PC-3 (cell line): ENCODE measurements at regions not wholly inside any gene's neighbourhood (a gene's known extent, or its start where the extent isn't known, plus 50 kb on each side); places are given as distances from the start of the nearest gene placed in this dataset.

Experiments used
- EZH2 ChIP-seq: fragments of 300-600 bp; sonication (generic); IDR thresholded peaks from one replicate; pipeline ENCODE4 v1.6.1; 2017; ENCODE audit warnings: antibody characterized with exemption, mild to moderate bottlenecking, low read length; ENCODE audit not compliant: unreplicated experiment
- TF ChIP-seq, protein P1 (sequence below): fragments of 300-600 bp; sonication (generic); conservative IDR thresholded peaks from 2 replicates; pipeline ENCODE4 v1.5.1; 2017; ENCODE audit warnings: antibody characterized with exemption, low read depth, mild to moderate bottlenecking, low read length

DNA sequence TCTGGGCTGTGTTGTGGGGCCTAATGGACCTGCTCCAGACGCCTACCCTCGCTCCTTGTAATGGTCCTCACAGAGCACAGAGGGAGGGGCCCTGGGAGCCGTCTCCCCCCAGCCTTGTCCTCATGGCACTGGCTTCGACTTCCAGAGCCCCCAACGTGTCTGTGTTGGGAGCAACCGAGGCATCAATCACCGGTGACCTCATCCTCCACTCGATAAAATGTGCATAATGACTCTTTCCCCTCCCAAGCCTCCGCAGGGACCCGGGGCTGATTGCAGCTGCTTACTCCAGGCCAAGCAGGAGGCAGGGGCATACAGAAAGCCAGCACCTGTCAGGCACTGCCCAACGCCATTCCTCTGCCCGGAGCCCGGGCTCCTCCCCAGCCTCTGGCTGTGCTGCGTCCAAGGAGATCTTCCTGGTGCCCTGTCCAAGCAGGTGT, 271.7 kb downstream of the NDUFA10 start:
- TF ChIP-seq, protein P1, sequence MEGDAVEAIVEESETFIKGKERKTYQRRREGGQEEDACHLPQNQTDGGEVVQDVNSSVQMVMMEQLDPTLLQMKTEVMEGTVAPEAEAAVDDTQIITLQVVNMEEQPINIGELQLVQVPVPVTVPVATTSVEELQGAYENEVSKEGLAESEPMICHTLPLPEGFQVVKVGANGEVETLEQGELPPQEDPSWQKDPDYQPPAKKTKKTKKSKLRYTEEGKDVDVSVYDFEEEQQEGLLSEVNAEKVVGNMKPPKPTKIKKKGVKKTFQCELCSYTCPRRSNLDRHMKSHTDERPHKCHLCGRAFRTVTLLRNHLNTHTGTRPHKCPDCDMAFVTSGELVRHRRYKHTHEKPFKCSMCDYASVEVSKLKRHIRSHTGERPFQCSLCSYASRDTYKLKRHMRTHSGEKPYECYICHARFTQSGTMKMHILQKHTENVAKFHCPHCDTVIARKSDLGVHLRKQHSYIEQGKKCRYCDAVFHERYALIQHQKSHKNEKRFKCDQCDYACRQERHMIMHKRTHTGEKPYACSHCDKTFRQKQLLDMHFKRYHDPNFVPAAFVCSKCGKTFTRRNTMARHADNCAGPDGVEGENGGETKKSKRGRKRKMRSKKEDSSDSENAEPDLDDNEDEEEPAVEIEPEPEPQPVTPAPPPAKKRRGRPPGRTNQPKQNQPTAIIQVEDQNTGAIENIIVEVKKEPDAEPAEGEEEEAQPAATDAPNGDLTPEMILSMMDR = no peak
- TF ChIP-seq EZH2 = no peak
